Naive thymus-derived CD4-positive, alpha-beta T cell (primary cell): ENCODE measurements at regions not wholly inside any gene's neighbourhood (a gene's known extent, or its start where the extent isn't known, plus 50 kb on each side); places are given as distances from the start of the nearest gene placed in this dataset.

Experiments
- ATAC-seq: fragments of 150-1000 bp; cut with Tn5 transposase; 2 replicates; pipeline ENCODE4 v1.10.0; 2021; ENCODE audit warnings: mild to moderate bottlenecking, moderate library complexity
- CTCF ChIA-PET: fragments of 350-600 bp; sonication (Branson Sonifier 250); formaldehyde crosslinking; loops from one replicate; lab custom pipeline; 2021; ENCODE audit warnings: antibody characterized with exemption; lab: Charles Lee
- POLR2A ChIA-PET: fragments of 350-600 bp; sonication (Branson Sonifier 250); formaldehyde crosslinking; loops from one replicate; lab custom pipeline; 2021; ENCODE audit warnings: antibody characterized with exemption, inconsistent platforms; lab: Charles Lee
- DNase-seq, 9 donors: peaks; one replicate each; pipeline versions ENCODE4 v3.0.0 to v3.0.0-alpha.2; 2020 to 2022; ENCODE audit warnings: mixed read lengths in 1 of 9
- H3K27ac ChIP-seq: one replicate; pipeline ENCODE4 v1.7.0; 2013; ENCODE audit warnings: mild to moderate bottlenecking, low read depth, low read length, moderate library complexity
- H3K27me3 ChIP-seq, 2 donors: one replicate each; pipeline ENCODE4 v1.7.0; 2013; ENCODE audit warnings: low read length in 2 of 2, mild to moderate bottlenecking in 2 of 2, moderate library complexity in 2 of 2; ENCODE audit not compliant: control insufficient read depth in 2 of 2, insufficient read depth in 2 of 2
- H3K36me3 ChIP-seq, 3 experiments: 1 replicate in 2 of 3; 2 replicates in 1 of 3; pipeline ENCODE4 v1.7.0; 2013; ENCODE audit warnings: low read length in 3 of 3, mild to moderate bottlenecking in 3 of 3, moderate library complexity in 1 of 3; ENCODE audit not compliant: insufficient read depth in 3 of 3, control insufficient read depth in 2 of 3
- H3K4me1 ChIP-seq, 2 donors: one replicate each; pipeline ENCODE4 v1.7.0; 2013; ENCODE audit warnings: low read length in 2 of 2, mild to moderate bottlenecking in 2 of 2, moderate library complexity in 1 of 2; ENCODE audit not compliant: control insufficient read depth in 2 of 2, insufficient read depth in 2 of 2
- H3K4me3 ChIP-seq: 2 replicates; pipeline ENCODE4 v1.7.0; 2013; ENCODE audit warnings: mild to moderate bottlenecking, low read length
- H3K9me3 ChIP-seq, 3 experiments: 1 replicate in 2 of 3; 2 replicates in 1 of 3; pipeline ENCODE4 v1.7.0; 2013; ENCODE audit warnings: low read length in 3 of 3; ENCODE audit not compliant: control insufficient read depth in 2 of 3
- H3K27ac Mint-ChIP-seq, 9 donors: one replicate each; pipeline ENCODE4 v1.8.0; 2020 to 2022; ENCODE audit warnings: mixed read lengths in 9 of 9, mild to moderate bottlenecking in 8 of 9, moderate library complexity in 5 of 9, inconsistent platforms in 2 of 9
- H3K27me3 Mint-ChIP-seq, 5 donors: one replicate each; pipeline ENCODE4 v1.8.0; 2021 to 2022; ENCODE audit warnings: mixed read lengths in 5 of 5, mild to moderate bottlenecking in 1 of 5
- H3K36me3 Mint-ChIP-seq, 5 donors: one replicate each; pipeline ENCODE4 v1.8.0; 2020 to 2022; ENCODE audit warnings: mixed read lengths in 5 of 5, mild to moderate bottlenecking in 3 of 5, inconsistent platforms in 1 of 5
- H3K4me1 Mint-ChIP-seq, 7 donors: one replicate each; pipeline ENCODE4 v1.8.0; 2020 to 2022; ENCODE audit warnings: mixed read lengths in 7 of 7, mild to moderate bottlenecking in 3 of 7, inconsistent platforms in 1 of 7
- H3K4me3 Mint-ChIP-seq, 10 donors: one replicate each; pipeline ENCODE4 v1.8.0; 2020 to 2022; ENCODE audit warnings: mild to moderate bottlenecking in 10 of 10, mixed read lengths in 10 of 10, moderate library complexity in 6 of 10, inconsistent platforms in 2 of 10
- H3K9me3 Mint-ChIP-seq, 11 donors: one replicate each; pipeline ENCODE4 v1.8.0; 2020 to 2022; ENCODE audit warnings: mixed read lengths in 11 of 11, mild to moderate bottlenecking in 4 of 11, inconsistent platforms in 1 of 11, moderate library complexity in 1 of 11
- intact Hi-C, 2 donors: fragments of 100-400 bp; cut with micrococcal nuclease; formaldehyde crosslinking; loops; one replicate each; pipeline ENCODE4 v1.15.1; 2023

DNA sequence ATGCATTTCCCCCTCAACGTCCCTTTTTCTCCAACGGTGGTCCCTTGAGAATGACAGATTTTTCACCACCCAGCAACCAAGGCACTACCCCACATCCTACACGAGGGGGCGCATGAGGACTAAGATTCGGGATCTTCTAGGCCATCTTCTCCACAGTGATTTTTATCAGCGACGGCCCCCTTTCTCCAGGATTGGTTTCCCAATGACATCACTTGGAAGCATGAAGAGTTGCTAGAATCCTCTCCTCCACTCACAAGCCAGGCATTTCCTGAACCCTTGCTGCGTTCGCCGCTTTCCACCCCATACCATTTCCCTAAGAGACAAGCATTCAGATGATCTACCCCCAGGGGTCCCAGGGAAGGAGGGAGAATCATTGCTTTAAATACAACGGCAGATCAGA, 252.0 kb downstream of the HIVEP2 start:
- H3K27ac ChIP-seq: no peak overlapping the region
- ChIA-PET POLR2A (interaction anchor here (0.6 kb wide), 1 partner anchor 218 kb away, joined by 3 read pairs; no protein-coding TSS in a partner anchor), CTCF (interaction anchor here (0.6 to 3.2 kb wide), 31 partner anchors 8 to 734 kb away, joined by 3 to 25 read pairs (median 4); no protein-coding TSS in a partner anchor)
- no peaks in the 10 kb centered on the region for H3K27me3 ChIP-seq
- H3K36me3 ChIP-seq: no peaks in the 10 kb centered on the region
- no peak overlapping the region for H3K4me3 ChIP-seq
- Mint-ChIP-seq H3K27ac (peak overlapping the region in 7 of 9 donors; percentile 5 to 59 (median 40)), H3K4me3 (peak overlapping the region in 3 of 10 donors; percentile 0 to 27 (median 16)), H3K9me3 (no peaks in the 10 kb centered on the region), H3K36me3 (no peaks in the 10 kb centered on the region), H3K4me1 (peaks cover 9 to 31% (median 22%) of the 10 kb centered on the region in 7 donors), H3K27me3 (peaks cover 0 to 2% (median 0%) of the 10 kb centered on the region in 5 donors)
- peak; percentile 89 for ATAC-seq
- intact Hi-C loops: loop anchor here (1.0 to 10.0 kb wide), 18 partner anchors 53 to 1322 kb away; partner anchors contain the start of genes NMBR (in 2 of the 2) and VTA1 (in 2 of the 2)
- H3K4me1 ChIP-seq: peaks cover 0 to 7% of the 10 kb centered on the region in 2 donors
- no peaks in the 10 kb centered on the region for H3K9me3 ChIP-seq
- DNase-seq: peak; percentile 39 to 73 (median 57)

DNA sequence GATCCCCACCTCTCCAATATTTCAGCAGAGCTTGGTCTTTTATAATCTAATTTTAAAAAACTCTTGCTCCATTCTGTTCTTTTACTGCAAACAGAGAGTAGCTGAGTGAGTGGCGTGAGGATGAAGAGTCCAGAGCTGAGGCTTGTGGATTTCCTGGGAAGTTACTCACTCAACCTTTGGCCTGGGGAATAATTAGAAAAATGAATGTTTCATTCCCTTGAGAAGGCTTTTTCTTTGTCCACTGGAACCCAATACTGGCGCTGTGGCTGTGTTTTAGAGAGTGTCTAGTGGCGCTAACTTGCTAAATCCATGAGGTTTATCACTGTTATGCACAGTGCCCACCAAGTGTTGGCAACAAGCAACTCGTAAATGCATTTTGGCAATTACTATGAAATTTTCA, 251.5 kb downstream of the HIVEP2 start:
- Histone ChIP-seq H3K36me3 (no peaks in the 10 kb centered on the region), H3K27ac (no peak overlapping the region), H3K4me3 (no peak overlapping the region), H3K4me1 (peaks cover 0 to 7% of the 10 kb centered on the region in 2 donors), H3K27me3 (no peaks in the 10 kb centered on the region), H3K9me3 (no peaks in the 10 kb centered on the region)
- ATAC-seq: no peak
- no peak for DNase-seq
- peak overlapping the region in 4 of 9 donors; percentile 13 to 59 (median 46) for H3K27ac Mint-ChIP-seq
- ChIA-PET CTCF (interaction anchor here (0.5 to 3.2 kb wide), 16 partner anchors 10 to 1246 kb away, joined by 3 to 25 read pairs (median 8); no protein-coding TSS in a partner anchor), POLR2A (no interaction called here)
- H3K4me1 Mint-ChIP-seq: peaks cover 9 to 28% (median 23%) of the 10 kb centered on the region in 7 donors
- intact Hi-C loops: loop anchor here (1.0 to 10.0 kb wide), 18 partner anchors 53 to 1321 kb away; partner anchors contain the start of genes NMBR (in 2 of the 2) and VTA1 (in 2 of the 2)
- H3K9me3 Mint-ChIP-seq: no peaks in the 10 kb centered on the region
- peaks cover 0 to 2% (median 0%) of the 10 kb centered on the region in 5 donors for H3K27me3 Mint-ChIP-seq
- H3K36me3 Mint-ChIP-seq: no peaks in the 10 kb centered on the region
- H3K4me3 Mint-ChIP-seq: no peak overlapping the region

DNA sequence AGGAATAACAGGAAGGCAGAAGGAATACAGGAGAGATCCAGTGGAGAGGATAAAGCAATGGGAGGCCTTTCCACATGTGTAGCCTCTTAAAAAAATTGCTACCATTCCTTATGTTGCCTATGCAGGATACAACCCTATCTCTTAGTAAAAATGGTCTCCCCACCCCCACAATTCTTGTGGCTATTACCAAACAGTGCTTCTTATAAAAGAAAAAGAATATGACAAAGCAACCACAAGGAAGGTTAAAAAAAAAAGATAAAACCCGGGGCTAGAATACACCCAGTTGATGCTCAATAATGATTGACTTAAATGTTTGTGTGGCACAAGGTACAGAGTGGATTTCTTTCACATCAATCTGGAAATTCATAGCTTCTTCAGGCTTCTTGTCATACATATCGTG, 250.9 kb downstream of the HIVEP2 start:
- Mint-ChIP-seq H3K36me3 (no peaks in the 10 kb centered on the region), H3K4me3 (no peak overlapping the region), H3K9me3 (no peaks in the 10 kb centered on the region), H3K27ac (peak overlapping the region in 1 of 9 donors; percentile 56), H3K27me3 (peaks cover 0 to 2% (median 0%) of the 10 kb centered on the region in 5 donors), H3K4me1 (peaks cover 9 to 30% (median 23%) of the 10 kb centered on the region in 7 donors)
- Histone ChIP-seq H3K36me3 (no peaks in the 10 kb centered on the region), H3K4me1 (peaks cover 0 to 7% of the 10 kb centered on the region in 2 donors), H3K4me3 (no peak overlapping the region), H3K27me3 (no peaks in the 10 kb centered on the region), H3K27ac (no peak overlapping the region), H3K9me3 (no peaks in the 10 kb centered on the region)
- ChIA-PET POLR2A (no interaction called here), CTCF (interaction anchor here (1.1 to 3.2 kb wide), 11 partner anchors 10 to 733 kb away, joined by 3 to 25 read pairs (median 10); no protein-coding TSS in a partner anchor)
- intact Hi-C loops: loop anchor here (5.0 to 10.0 kb wide), 6 partner anchors 127 to 1321 kb away; partner anchors contain the start of genes NMBR (in 2 of the 2) and VTA1 (in 2 of the 2)
- ATAC-seq (no peak), DNase-seq (no peak)

GRCh38 chr6:142695016-142695415, 250.0 kb downstream of the HIVEP2 start:
- CTCF ChIA-PET: interaction anchor here (1.2 kb wide), 1 partner anchor 112 kb away, joined by 3 read pairs; no protein-coding TSS in a partner anchor
- Mint-ChIP-seq H3K4me1 (peaks cover 9 to 33% (median 23%) of the 10 kb centered on the region in 7 donors), H3K4me3 (no peak overlapping the region), H3K36me3 (no peaks in the 10 kb centered on the region), H3K27me3 (peaks cover 0 to 2% (median 0%) of the 10 kb centered on the region in 5 donors), H3K27ac (no peak overlapping the region), H3K9me3 (no peaks in the 10 kb centered on the region)
- POLR2A ChIA-PET: no interaction called here
- Histone ChIP-seq H3K4me1 (peaks cover 0 to 7% of the 10 kb centered on the region in 2 donors), H3K27ac (no peak overlapping the region), H3K4me3 (no peak overlapping the region), H3K9me3 (no peaks in the 10 kb centered on the region), H3K36me3 (no peaks in the 10 kb centered on the region), H3K27me3 (no peaks in the 10 kb centered on the region)
- ATAC-seq: no peak
- no peak for DNase-seq
- intact Hi-C loops: loop anchor here in 1 of 2 donors (10.0 kb wide), 2 partner anchors 550 to 1320 kb away; partner anchors contain the start of genes NMBR and VTA1

- Mint-ChIP-seq H3K9me3 (no peaks in the 10 kb centered on the region), H3K27me3 (peaks cover 0 to 2% (median 0%) of the 10 kb centered on the region in 5 donors), H3K27ac (peak overlapping the region in 1 of 9 donors; percentile 25), H3K4me3 (no peak overlapping the region), H3K4me1 (peaks cover 9 to 33% (median 23%) of the 10 kb centered on the region in 7 donors), H3K36me3 (no peaks in the 10 kb centered on the region)
- Histone ChIP-seq H3K27me3 (no peaks in the 10 kb centered on the region), H3K4me1 (peaks cover 0 to 7% of the 10 kb centered on the region in 2 donors), H3K36me3 (no peaks in the 10 kb centered on the region), H3K27ac (no peak overlapping the region), H3K9me3 (no peaks in the 10 kb centered on the region), H3K4me3 (no peak overlapping the region)
- ChIA-PET CTCF (interaction anchor here (1.0 to 1.2 kb wide), 2 partner anchors 40 to 110 kb away, joined by 3 read pairs; no protein-coding TSS in a partner anchor), POLR2A (no interaction called here)
- DNase-seq (no peak), ATAC-seq (no peak)
- intact Hi-C loops: loop anchor here in 1 of 2 donors (10.0 kb wide), 2 partner anchors 552 to 1318 kb away; partner anchors contain the start of genes NMBR and VTA1
Measured at GRCh38 chr6:142696123-142697000, 248.6 kb downstream of the HIVEP2 start.

GRCh38 chr6:142697001-142697335, 248.0 kb downstream of the HIVEP2 start:
- intact Hi-C loops: loop anchor here in 1 of 2 donors (10.0 kb wide), 2 partner anchors 552 to 1318 kb away; partner anchors contain the start of genes NMBR and VTA1
- peaks cover 9 to 31% (median 23%) of the 10 kb centered on the region in 7 donors for H3K4me1 Mint-ChIP-seq
- Histone ChIP-seq H3K9me3 (no peaks in the 10 kb centered on the region), H3K36me3 (no peaks in the 10 kb centered on the region), H3K4me3 (no peak overlapping the region), H3K27me3 (no peaks in the 10 kb centered on the region), H3K27ac (no peak overlapping the region), H3K4me1 (peaks cover 0 to 7% of the 10 kb centered on the region in 2 donors)
- H3K27ac Mint-ChIP-seq: no peak overlapping the region
- no peak overlapping the region for H3K4me3 Mint-ChIP-seq
- H3K36me3 Mint-ChIP-seq: no peaks in the 10 kb centered on the region
- ChIA-PET CTCF (interaction anchor here (1.0 kb wide), 1 partner anchor 40 kb away, joined by 3 read pairs; no protein-coding TSS in a partner anchor), POLR2A (no interaction called here)
- no peak for ATAC-seq
- DNase-seq: no peak
- H3K9me3 Mint-ChIP-seq: no peaks in the 10 kb centered on the region
- H3K27me3 Mint-ChIP-seq: peaks cover 0 to 2% (median 0%) of the 10 kb centered on the region in 5 donors
